Gastrocnemius medialis (tissue), 4 donors: ENCODE measurements at regions not wholly inside any gene's neighbourhood (a gene's known extent, or its start where the extent isn't known, plus 50 kb on each side); places are given as distances from the start of the nearest gene placed in this dataset.
"Not testable (repeated sequence)": the region's sequence is repeated elsewhere in the genome, so short reads cannot be mapped to it uniquely, and the experiment has no call there.

Source experiments
- POLR2A ChIP-seq, 2 donors: fragments of 450-650 bp; IDR thresholded peaks; one replicate each; pipeline ENCODE4 v1.6.1; 2017; ENCODE audit warnings: antibody characterized with exemption in 2 of 2, mild to moderate bottlenecking in 2 of 2, moderate library complexity in 2 of 2
- TF ChIP-seq, protein P1 (sequence below), 5 experiments: fragments of 450-650 bp in 3 of 5; fragments of 200-600 bp in 2 of 5; sonication (generic) in 2 of 5; IDR thresholded peaks in 4 of 5; conservative IDR thresholded peaks in 1 of 5; 1 replicate in 4 of 5; 2 replicates in 1 of 5; pipeline ENCODE4 v1.5.1; 2016 to 2019; ENCODE audit warnings: antibody characterized with exemption in 5 of 5, mild to moderate bottlenecking in 3 of 5, moderate library complexity in 3 of 5

DNA sequence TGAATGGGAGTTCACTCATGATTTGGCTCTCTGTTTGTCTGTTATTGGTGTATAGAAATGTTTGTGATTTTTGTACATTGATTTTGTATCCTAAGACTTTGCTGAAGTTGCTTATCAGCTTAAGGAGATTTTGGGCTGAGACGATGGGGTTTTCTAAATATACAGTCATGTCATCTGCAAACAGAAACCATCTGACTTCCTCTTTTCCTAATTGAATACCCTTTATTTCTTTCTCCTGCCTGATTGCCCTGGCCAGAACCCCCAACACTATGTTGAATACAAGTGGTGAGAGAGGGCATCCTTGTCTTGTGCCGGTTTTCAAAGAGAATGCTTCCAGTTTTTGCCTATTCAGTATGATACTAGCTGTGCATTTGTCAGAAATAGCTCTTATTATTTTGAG lies 261.5 kb downstream of the VAPA start:
- TF ChIP-seq, protein P1, sequence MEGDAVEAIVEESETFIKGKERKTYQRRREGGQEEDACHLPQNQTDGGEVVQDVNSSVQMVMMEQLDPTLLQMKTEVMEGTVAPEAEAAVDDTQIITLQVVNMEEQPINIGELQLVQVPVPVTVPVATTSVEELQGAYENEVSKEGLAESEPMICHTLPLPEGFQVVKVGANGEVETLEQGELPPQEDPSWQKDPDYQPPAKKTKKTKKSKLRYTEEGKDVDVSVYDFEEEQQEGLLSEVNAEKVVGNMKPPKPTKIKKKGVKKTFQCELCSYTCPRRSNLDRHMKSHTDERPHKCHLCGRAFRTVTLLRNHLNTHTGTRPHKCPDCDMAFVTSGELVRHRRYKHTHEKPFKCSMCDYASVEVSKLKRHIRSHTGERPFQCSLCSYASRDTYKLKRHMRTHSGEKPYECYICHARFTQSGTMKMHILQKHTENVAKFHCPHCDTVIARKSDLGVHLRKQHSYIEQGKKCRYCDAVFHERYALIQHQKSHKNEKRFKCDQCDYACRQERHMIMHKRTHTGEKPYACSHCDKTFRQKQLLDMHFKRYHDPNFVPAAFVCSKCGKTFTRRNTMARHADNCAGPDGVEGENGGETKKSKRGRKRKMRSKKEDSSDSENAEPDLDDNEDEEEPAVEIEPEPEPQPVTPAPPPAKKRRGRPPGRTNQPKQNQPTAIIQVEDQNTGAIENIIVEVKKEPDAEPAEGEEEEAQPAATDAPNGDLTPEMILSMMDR (IDR thresholded peaks at IDR 0.05 in 4 of 5, conservative IDR thresholded peaks at IDR 0.05 in 1 of 5): not testable (repeated sequence)
- TF ChIP-seq POLR2A (IDR thresholded peaks at IDR 0.05): not testable (repeated sequence)
